KOPT-K1 (cell line): ENCODE measurements at regions not wholly inside any gene's neighbourhood (a gene's known extent, or its start where the extent isn't known, plus 50 kb on each side); places are given as distances from the start of the nearest gene placed in this dataset.

Experiments
- H3K27ac ChIP-seq: fragments of 200-600 bp; sonication (generic); 2 replicates; pipeline ENCODE4 v1.5.1; 2016; ENCODE audit warnings: antibody characterized with exemption, mild to moderate bottlenecking, low read depth, low read length; ENCODE audit not compliant: poor library complexity, severe bottlenecking
- H3K36me3 ChIP-seq: fragments of 200-600 bp; sonication (generic); 2 replicates; pipeline ENCODE4 v1.5.1; 2017; ENCODE audit warnings: antibody characterized with exemption, mild to moderate bottlenecking, low read length, moderate library complexity; ENCODE audit not compliant: insufficient read depth
- H3K9me3 ChIP-seq: fragments of 200-600 bp; sonication (generic); 2 replicates; pipeline ENCODE4 v1.5.1; 2017; ENCODE audit warnings: antibody characterized with exemption, low read length, mild to moderate bottlenecking; ENCODE audit not compliant: insufficient read depth, poor library complexity, severe bottlenecking

DNA sequence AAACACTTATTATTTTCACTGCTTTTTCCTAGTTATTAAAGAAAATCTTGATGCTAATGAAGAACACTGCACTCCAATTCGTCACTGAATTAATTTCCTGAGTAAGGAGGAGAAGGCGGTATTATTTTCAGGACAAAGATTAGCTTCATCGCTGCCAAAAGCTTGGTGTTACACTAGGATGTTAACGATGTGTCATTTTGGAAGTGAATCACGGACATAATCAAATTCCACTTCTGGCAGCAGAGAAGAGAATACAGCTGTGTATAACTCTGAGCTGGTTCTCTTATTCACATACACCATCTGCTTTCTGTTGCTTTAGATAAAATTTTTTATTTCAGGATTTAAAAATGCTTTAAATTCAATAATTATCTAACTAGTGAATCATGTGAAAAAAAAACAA is 74.1 kb downstream of the SCG2 start:
- no peaks in the 10 kb centered on the region for H3K9me3 ChIP-seq
- H3K36me3 ChIP-seq = no peaks in the 10 kb centered on the region
- no peak overlapping the region for H3K27ac ChIP-seq

DNA sequence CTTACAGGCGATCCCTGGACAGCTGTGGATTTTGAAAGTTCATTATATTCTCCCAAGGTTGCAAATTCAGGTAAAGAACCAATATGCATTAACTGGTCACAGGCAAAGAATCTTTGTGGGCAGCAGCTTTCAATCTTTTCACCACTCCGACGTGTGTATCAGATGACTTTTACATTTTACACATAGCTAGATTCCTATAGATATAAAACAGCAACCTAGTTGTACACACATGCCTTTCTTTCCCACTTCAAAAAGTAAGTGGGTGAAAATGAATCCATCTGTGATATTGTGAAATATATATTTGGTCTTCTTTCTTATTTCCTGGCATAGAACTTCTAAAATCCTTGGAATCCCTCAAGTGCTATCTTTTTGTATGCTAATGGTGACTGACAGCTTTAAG is 72.5 kb downstream of the SCG2 start:
- no peaks in the 10 kb centered on the region for H3K9me3 ChIP-seq
- H3K36me3 ChIP-seq = no peaks in the 10 kb centered on the region
- H3K27ac ChIP-seq = no peak overlapping the region

DNA sequence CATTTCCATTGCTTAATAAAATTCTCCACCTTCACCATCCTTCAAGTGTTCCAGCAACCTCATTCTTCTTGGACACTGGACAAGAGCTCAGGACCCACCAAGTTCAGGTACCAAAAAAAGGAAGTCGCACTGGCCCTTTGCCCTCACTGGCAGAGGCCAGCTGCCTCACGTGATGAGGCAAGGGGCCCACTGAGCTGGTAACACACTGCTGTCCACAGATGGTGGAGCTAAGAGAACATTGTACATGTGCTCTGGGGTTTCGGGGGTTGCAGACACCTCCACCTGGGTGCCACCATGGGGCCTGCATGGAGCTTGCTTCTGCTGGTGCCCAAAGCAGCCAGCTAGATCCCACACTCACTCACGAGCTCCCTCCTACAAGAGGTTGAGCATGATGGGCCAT is 71.3 kb downstream of the SCG2 start:
- H3K9me3 ChIP-seq = no peaks in the 10 kb centered on the region
- H3K27ac ChIP-seq = no peak overlapping the region
- no peaks in the 10 kb centered on the region for H3K36me3 ChIP-seq

- Histone ChIP-seq H3K36me3 (no peaks in the 10 kb centered on the region), H3K27ac (no peak overlapping the region), H3K9me3 (no peaks in the 10 kb centered on the region)
These were observed 70.0 kb downstream of the SCG2 start for GRCh38 chr2:223532161-223532560.

GRCh38 chr2:223532712-223533111 is 69.4 kb downstream of the SCG2 start:
- H3K27ac ChIP-seq = no peak overlapping the region
- no peaks in the 10 kb centered on the region for H3K36me3 ChIP-seq
- no peaks in the 10 kb centered on the region for H3K9me3 ChIP-seq

- Histone ChIP-seq H3K36me3 (no peaks in the 10 kb centered on the region), H3K9me3 (no peaks in the 10 kb centered on the region), H3K27ac (no peak overlapping the region)
These were observed 65.6 kb downstream of the SCG2 start for GRCh38 chr2:223536546-223536945.

DNA sequence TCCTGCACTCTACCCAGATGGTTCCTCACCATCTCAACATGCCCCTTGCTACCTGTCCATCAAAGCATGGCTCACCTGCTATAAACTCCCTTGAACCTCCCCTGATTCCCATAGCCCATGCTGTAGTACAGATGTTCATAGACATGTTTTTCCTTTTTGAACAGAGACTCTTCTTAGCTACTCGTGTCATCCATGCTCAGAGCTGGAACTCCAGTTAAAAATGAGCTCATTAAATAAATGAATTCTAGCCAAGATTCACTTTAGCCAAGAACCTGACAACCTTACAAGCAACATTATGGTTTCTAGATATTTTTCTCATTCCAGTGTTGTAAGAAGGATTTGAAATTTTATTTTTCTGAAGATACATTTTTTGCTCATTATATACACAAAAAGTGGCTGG is 65.0 kb downstream of the SCG2 start:
- H3K9me3 ChIP-seq = no peaks in the 10 kb centered on the region
- H3K27ac ChIP-seq = no peak overlapping the region
- H3K36me3 ChIP-seq = no peaks in the 10 kb centered on the region

GRCh38 chr2:223537651-223538601 is 64.2 kb downstream of the SCG2 start:
- Histone ChIP-seq H3K27ac (no peak overlapping the region), H3K36me3 (no peaks in the 10 kb centered on the region), H3K9me3 (no peaks in the 10 kb centered on the region)

DNA sequence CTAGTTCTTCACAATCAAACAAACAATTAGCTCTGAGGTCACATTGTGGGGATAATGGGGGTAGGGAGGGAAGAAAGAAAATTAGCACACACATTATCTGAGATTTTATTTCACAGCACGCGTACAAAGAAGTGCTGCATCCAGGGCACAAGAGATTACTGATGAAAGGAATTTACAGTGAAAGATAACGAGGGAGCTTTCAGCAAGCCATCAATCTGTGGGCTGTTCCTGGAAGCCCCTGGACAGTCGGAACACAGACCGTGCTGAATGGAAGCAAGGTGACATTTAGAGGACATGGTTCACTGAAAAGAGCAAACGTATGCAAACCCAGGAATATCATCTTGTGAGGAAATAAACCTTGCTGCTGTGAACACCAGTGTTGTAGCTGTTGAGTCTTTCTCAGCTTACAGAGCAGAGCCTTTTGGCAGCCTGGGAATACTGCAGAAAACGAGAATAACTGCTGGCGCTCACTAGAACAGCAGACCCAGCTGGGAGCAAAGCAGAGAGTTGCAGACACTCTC is 63.2 kb downstream of the SCG2 start:
- Histone ChIP-seq H3K27ac (no peak overlapping the region), H3K9me3 (no peaks in the 10 kb centered on the region), H3K36me3 (no peaks in the 10 kb centered on the region)

- H3K27ac ChIP-seq = no peak overlapping the region
- no peaks in the 10 kb centered on the region for H3K9me3 ChIP-seq
- no peaks in the 10 kb centered on the region for H3K36me3 ChIP-seq
These were observed 60.6 kb downstream of the SCG2 start for GRCh38 chr2:223541546-223541945.

DNA sequence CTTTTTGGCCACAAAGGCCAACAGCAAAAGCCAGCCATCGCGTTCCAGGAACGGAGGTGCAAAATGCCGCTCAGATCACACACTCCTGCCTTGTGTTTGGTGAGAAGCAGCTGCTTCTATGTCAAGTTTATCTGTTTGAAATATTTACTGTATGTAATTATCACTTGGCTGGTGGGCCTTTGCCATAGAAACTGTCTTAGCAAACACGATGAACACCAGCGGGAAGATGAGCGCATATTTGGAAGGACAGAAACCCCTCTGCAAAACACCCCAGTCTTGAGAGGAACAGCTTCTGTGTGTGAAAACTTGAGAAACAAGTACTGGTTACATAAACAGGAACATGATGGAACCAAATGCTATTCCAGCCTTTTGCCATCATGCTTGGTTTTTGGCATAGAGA is 59.7 kb downstream of the SCG2 start:
- H3K9me3 ChIP-seq = no peaks in the 10 kb centered on the region
- H3K27ac ChIP-seq = no peak overlapping the region
- H3K36me3 ChIP-seq = no peaks in the 10 kb centered on the region

- Histone ChIP-seq H3K27ac (no peak overlapping the region), H3K9me3 (no peaks in the 10 kb centered on the region), H3K36me3 (no peaks in the 10 kb centered on the region)
These were observed 56.8 kb downstream of the SCG2 start for GRCh38 chr2:223545406-223545805.

DNA sequence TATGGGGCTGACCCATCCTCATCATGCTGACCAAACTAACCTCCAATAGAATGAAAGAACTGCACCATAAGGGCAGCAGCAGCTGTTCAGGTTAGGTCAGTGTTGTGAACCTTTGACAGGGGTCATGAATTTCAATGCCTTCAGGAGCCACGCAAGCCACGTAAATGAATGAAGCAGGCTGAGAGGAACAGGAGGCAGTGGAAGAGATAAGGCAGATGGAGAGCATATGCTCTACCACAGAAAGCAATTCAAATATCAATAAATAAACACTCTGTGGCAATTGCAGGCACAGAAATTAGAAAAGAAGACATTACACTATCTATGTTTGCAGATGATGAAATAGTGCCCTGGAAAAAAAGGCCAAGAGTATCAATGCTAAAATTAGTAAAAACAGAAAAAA is 56.3 kb downstream of the SCG2 start:
- Histone ChIP-seq H3K36me3 (no peaks in the 10 kb centered on the region), H3K9me3 (no peaks in the 10 kb centered on the region), H3K27ac (no peak overlapping the region)
